SJSA1 (cell line): ENCODE measurements at regions not wholly inside any gene's neighbourhood (a gene's known extent, or its start where the extent isn't known, plus 50 kb on each side); places are given as distances from the start of the nearest gene placed in this dataset.

Source experiments
- DNase-seq, 2 experiments: peaks; one replicate each; pipeline ENCODE4 v3.0.0-alpha.2; 2015 to 2020; ENCODE audit warnings: low spot score in 2 of 2, low read depth in 1 of 2
- H3K27ac ChIP-seq: fragments of 250-450 bp; sonication (Bioruptor Pico); 2 replicates; pipeline ENCODE4 v1.5.1; 2020; ENCODE audit warnings: mild to moderate bottlenecking, moderate library complexity
- H3K27me3 ChIP-seq: fragments of 250-450 bp; sonication (Bioruptor Pico); replicated peaks from 2 replicates; pipeline ENCODE4 v1.5.1; 2020; ENCODE audit warnings: mild to moderate bottlenecking, moderate library complexity
- H3K36me3 ChIP-seq: fragments of 250-450 bp; sonication (Bioruptor Pico); 2 replicates; pipeline ENCODE4 v1.5.1; 2020; ENCODE audit warnings: mild to moderate bottlenecking
- H3K4me1 ChIP-seq: fragments of 250-450 bp; sonication (Bioruptor Pico); replicated peaks from 2 replicates; pipeline ENCODE4 v1.6.1; 2021; ENCODE audit warnings: mild to moderate bottlenecking
- H3K4me3 ChIP-seq: fragments of 250-450 bp; sonication (Bioruptor Pico); 2 replicates; pipeline ENCODE4 v1.5.1; 2020; ENCODE audit warnings: mild to moderate bottlenecking
- H3K9me3 ChIP-seq: fragments of 250-450 bp; sonication (Bioruptor Pico); replicated peaks from 2 replicates; pipeline ENCODE4 v1.5.1; 2020; ENCODE audit warnings: mild to moderate bottlenecking

GRCh38 chr14:94936401-94936892, 166.5 kb upstream of the GSC start:
- H3K4me1 ChIP-seq = no peaks in the 10 kb centered on the region
- H3K4me3 ChIP-seq = no peak overlapping the region
- DNase-seq = no peak
- no peaks in the 10 kb centered on the region for H3K27me3 ChIP-seq
- no peaks in the 10 kb centered on the region for H3K9me3 ChIP-seq
- no peaks in the 10 kb centered on the region for H3K36me3 ChIP-seq
- H3K27ac ChIP-seq = no peak overlapping the region

- Histone ChIP-seq H3K4me3 (no peak overlapping the region), H3K9me3 (no peaks in the 10 kb centered on the region), H3K27me3 (no peaks in the 10 kb centered on the region), H3K36me3 (no peaks in the 10 kb centered on the region), H3K27ac (no peak overlapping the region), H3K4me1 (no peaks in the 10 kb centered on the region)
- DNase-seq = no peak
Measured at GRCh38 chr14:94935706-94936300, 165.9 kb upstream of the GSC start.

- Histone ChIP-seq H3K27ac (no peak overlapping the region), H3K27me3 (no peaks in the 10 kb centered on the region), H3K9me3 (no peaks in the 10 kb centered on the region), H3K4me1 (no peaks in the 10 kb centered on the region), H3K36me3 (no peaks in the 10 kb centered on the region), H3K4me3 (no peak overlapping the region)
- no peak for DNase-seq
Measured at GRCh38 chr14:94934276-94934810, 164.4 kb upstream of the GSC start.

GRCh38 chr14:94933486-94933885, 163.6 kb upstream of the GSC start:
- H3K27me3 ChIP-seq = no peaks in the 10 kb centered on the region
- H3K4me1 ChIP-seq = no peaks in the 10 kb centered on the region
- no peaks in the 10 kb centered on the region for H3K9me3 ChIP-seq
- no peak overlapping the region for H3K4me3 ChIP-seq
- H3K27ac ChIP-seq = no peak overlapping the region
- H3K36me3 ChIP-seq = no peaks in the 10 kb centered on the region
- DNase-seq = no peak

- DNase-seq = no peak
- no peaks in the 10 kb centered on the region for H3K27me3 ChIP-seq
- no peak overlapping the region for H3K27ac ChIP-seq
- H3K9me3 ChIP-seq = no peaks in the 10 kb centered on the region
- no peak overlapping the region for H3K4me3 ChIP-seq
- H3K4me1 ChIP-seq = no peaks in the 10 kb centered on the region
- H3K36me3 ChIP-seq = no peaks in the 10 kb centered on the region
Measured at GRCh38 chr14:94932589-94932988, 162.7 kb upstream of the GSC start.

- Histone ChIP-seq H3K27ac (no peak overlapping the region), H3K4me1 (no peaks in the 10 kb centered on the region), H3K36me3 (no peaks in the 10 kb centered on the region), H3K9me3 (no peaks in the 10 kb centered on the region), H3K27me3 (no peaks in the 10 kb centered on the region), H3K4me3 (no peak overlapping the region)
- DNase-seq = no peak
Measured at GRCh38 chr14:94930690-94931089, 160.8 kb upstream of the GSC start.

GRCh38 chr14:94929354-94929753, 159.4 kb upstream of the GSC start:
- H3K36me3 ChIP-seq = no peaks in the 10 kb centered on the region
- H3K9me3 ChIP-seq = no peaks in the 10 kb centered on the region

GRCh38 chr14:94926176-94926575, 156.3 kb upstream of the GSC start:
- H3K27ac ChIP-seq = no peak overlapping the region
- DNase-seq = no peak
- no peak overlapping the region for H3K4me3 ChIP-seq
- H3K4me1 ChIP-seq = no peaks in the 10 kb centered on the region
- no peaks in the 10 kb centered on the region for H3K27me3 ChIP-seq
- H3K36me3 ChIP-seq = no peaks in the 10 kb centered on the region
- H3K9me3 ChIP-seq = no peaks in the 10 kb centered on the region

More at GRCh38 chr14:94929354-94929753, 159.4 kb upstream of the GSC start:
- Histone ChIP-seq H3K4me3 (no peak overlapping the region), H3K27ac (no peak overlapping the region), H3K4me1 (no peaks in the 10 kb centered on the region), H3K27me3 (no peaks in the 10 kb centered on the region)
- DNase-seq = no peak

GRCh38 chr14:94925416-94926173, 155.7 kb upstream of the GSC start:
- no peak overlapping the region for H3K4me3 ChIP-seq
- H3K4me1 ChIP-seq = no peaks in the 10 kb centered on the region
- no peaks in the 10 kb centered on the region for H3K36me3 ChIP-seq
- no peak overlapping the region for H3K27ac ChIP-seq
- no peaks in the 10 kb centered on the region for H3K27me3 ChIP-seq
- H3K9me3 ChIP-seq = no peaks in the 10 kb centered on the region
- no peak for DNase-seq

GRCh38 chr14:94924189-94924588, 154.3 kb upstream of the GSC start:
- no peak overlapping the region for H3K4me3 ChIP-seq
- H3K27me3 ChIP-seq = no peaks in the 10 kb centered on the region
- no peaks in the 10 kb centered on the region for H3K4me1 ChIP-seq
- H3K27ac ChIP-seq = no peak overlapping the region
- no peaks in the 10 kb centered on the region for H3K9me3 ChIP-seq
- DNase-seq = no peak
- no peaks in the 10 kb centered on the region for H3K36me3 ChIP-seq

GRCh38 chr14:94923786-94924185, 153.9 kb upstream of the GSC start:
- no peak overlapping the region for H3K27ac ChIP-seq
- no peak for DNase-seq
- H3K4me1 ChIP-seq = no peaks in the 10 kb centered on the region
- H3K27me3 ChIP-seq = no peaks in the 10 kb centered on the region
- H3K36me3 ChIP-seq = no peaks in the 10 kb centered on the region
- no peaks in the 10 kb centered on the region for H3K9me3 ChIP-seq
- no peak overlapping the region for H3K4me3 ChIP-seq

- DNase-seq = peak in 1 of 2 experiments; percentile 9
- Histone ChIP-seq H3K4me1 (no peaks in the 10 kb centered on the region), H3K4me3 (no peak overlapping the region)
Measured at GRCh38 chr14:94922595-94923239, 152.8 kb upstream of the GSC start.

GRCh38 chr14:94921882-94922585, 152.1 kb upstream of the GSC start:
- H3K4me1 ChIP-seq = no peaks in the 10 kb centered on the region
- H3K36me3 ChIP-seq = no peaks in the 10 kb centered on the region
- H3K27me3 ChIP-seq = no peaks in the 10 kb centered on the region
- DNase-seq = peak in 1 of 2 experiments; percentile 7
- no peak overlapping the region for H3K4me3 ChIP-seq
- no peaks in the 10 kb centered on the region for H3K9me3 ChIP-seq
- H3K27ac ChIP-seq = no peak overlapping the region

More at GRCh38 chr14:94922595-94923239, 152.8 kb upstream of the GSC start:
- no peaks in the 10 kb centered on the region for H3K27me3 ChIP-seq
- H3K36me3 ChIP-seq = no peaks in the 10 kb centered on the region
- no peaks in the 10 kb centered on the region for H3K9me3 ChIP-seq
- no peak overlapping the region for H3K27ac ChIP-seq
